ENCODE measurements at regions not wholly inside any gene's neighbourhood (a gene's known extent, or its start where the extent isn't known, plus 50 kb on each side); places are given as distances from the start of the nearest gene placed in this dataset.

- no peak for TF ChIP-seq CTCF (IDR thresholded peaks at IDR 0.05; ENCODE audit: extremely low read depth in 1 of 2, insufficient read depth in 1 of 2, low read depth in 1 of 2, low read length in 2 of 2)
- no peak for TF ChIP-seq MAX (IDR thresholded peaks at IDR 0.05; ENCODE audit: insufficient read depth, insufficient read length)
- TF ChIP-seq GATA2 (IDR thresholded peaks at IDR 0.05; ENCODE audit: insufficient read depth, insufficient read length, low read depth, low read length) = no peak
- TF ChIP-seq POLR2AphosphoS5 (IDR thresholded peaks at IDR 0.05; ENCODE audit: insufficient read depth, low read depth, low read length) = no peak
- no peak for TF ChIP-seq EZH2 (IDR thresholded peaks at IDR 0.05; ENCODE audit: borderline replicate concordance, low read depth, low read length, severe bottlenecking)
Observed at GRCh38 chr4:45323453-45324058, 597.2 kb upstream of the GNPDA2 start.

All from endothelial cell of umbilical vein (primary cell).